ENCODE measurements at regions not wholly inside any gene's neighbourhood (a gene's known extent, or its start where the extent isn't known, plus 50 kb on each side); places are given as distances from the start of the nearest gene placed in this dataset.

GRCh38 chr17:72069586-72070202 is 51.1 kb upstream of the SOX9 start:
- ATAC-seq (no peak), DNase-seq (no peak)
- H3K27me3 ChIP-seq = peaks cover 0 to under 1% (median 0%) of the 10 kb centered on the region in 7 donors
- H3K4me3 ChIP-seq = no peak overlapping the region
- no peaks in the 10 kb centered on the region for H3K9me3 ChIP-seq
- intact Hi-C loops (cut with DNase I) = no loop called here
- no peaks in the 10 kb centered on the region for H3K4me1 ChIP-seq
- no peak for TF ChIP-seq CTCF (IDR thresholded peaks at IDR 0.05)
- H3K36me3 ChIP-seq = no peaks in the 10 kb centered on the region
- H3K27ac ChIP-seq = no peak overlapping the region
- 76 to 94% methylated on average over 2 of the region's 2 CpGs for WGBS, 2 donors
